H1 (cell line): ENCODE measurements at regions not wholly inside any gene's neighbourhood (a gene's known extent, or its start where the extent isn't known, plus 50 kb on each side); places are given as distances from the start of the nearest gene placed in this dataset.

Experiments used
- CTCF ChIP-seq, 3 experiments: IDR thresholded peaks; 1 replicate in 2 of 3; 2 replicates in 1 of 3; pipeline versions ENCODE4 v1.5.1 to v1.6.1; 2011; ENCODE audit warnings: low read length in 3 of 3, mild to moderate bottlenecking in 3 of 3, inconsistent platforms in 2 of 3, low read depth in 1 of 3, moderate library complexity in 1 of 3; ENCODE audit not compliant: insufficient read depth in 1 of 3; ENCODE audit errors: control extremely low read depth in 1 of 3
- EP300 ChIP-seq, 2 experiments: IDR thresholded peaks; 1 replicate in 1 of 2; 2 replicates in 1 of 2; pipeline ENCODE4 v1.6.1; 2011 to 2012; ENCODE audit warnings: low read depth in 2 of 2, low read length in 2 of 2, mild to moderate bottlenecking in 2 of 2, borderline replicate concordance in 1 of 2, inconsistent platforms in 1 of 2, moderate library complexity in 1 of 2
- EZH2 ChIP-seq: fragments of 200-600 bp; sonication (generic); IDR thresholded peaks from 2 replicates; pipeline ENCODE4 v1.7.1; 2012; ENCODE audit warnings: low read depth, mild to moderate bottlenecking, moderate library complexity, low read length, inconsistent platforms; ENCODE audit not compliant: severe bottlenecking
- JUND ChIP-seq: IDR thresholded peaks from 2 replicates; pipeline ENCODE4 v1.6.1; 2011; ENCODE audit warnings: mild to moderate bottlenecking, improper control_type of control experiment, low read length
- RAD21 ChIP-seq, 2 experiments: IDR thresholded peaks in 1 of 2; conservative IDR thresholded peaks in 1 of 2; 2 replicates each; pipeline ENCODE4 v1.6.1; 2011; ENCODE audit warnings: low read depth in 2 of 2, low read length in 2 of 2, improper control_type of control experiment in 1 of 2, inconsistent platforms in 1 of 2, mild to moderate bottlenecking in 1 of 2, moderate library complexity in 1 of 2
- RFX5 ChIP-seq: IDR thresholded peaks from 2 replicates; pipeline ENCODE4 v1.6.1; 2011; ENCODE audit warnings: low read depth, low read length, improper control_type of control experiment, borderline replicate concordance
- SIX5 ChIP-seq: IDR thresholded peaks from 2 replicates; pipeline ENCODE4 v1.6.1; 2011; ENCODE audit warnings: mild to moderate bottlenecking, low read depth, low read length
- TBP ChIP-seq: IDR thresholded peaks from 2 replicates; pipeline ENCODE4 v1.6.1; 2011; ENCODE audit warnings: low read depth, low read length, improper control_type of control experiment

GRCh38 chr9:1173993-1174392, 123.8 kb downstream of the DMRT2 start:
- no peak for TF ChIP-seq RFX5
- TF ChIP-seq CTCF (IDR thresholded peaks at IDR 0.05; ENCODE audit: control extremely low read depth in 1 of 3, insufficient read depth in 1 of 3, low read depth in 1 of 3, low read length in 3 of 3) = no peak
- TF ChIP-seq JUND = no peak
- TF ChIP-seq SIX5 = no peak
- no peak for TF ChIP-seq TBP
- no peak for TF ChIP-seq EP300 (IDR thresholded peaks at IDR 0.05; ENCODE audit: borderline replicate concordance in 1 of 2, low read depth in 2 of 2, low read length in 2 of 2)
- TF ChIP-seq RAD21 (IDR thresholded peaks at IDR 0.05 in 1 of 2, conservative IDR thresholded peaks at IDR 0.05 in 1 of 2; ENCODE audit: low read depth in 2 of 2, low read length in 2 of 2) = no peak
- no peak for TF ChIP-seq EZH2
